ENCODE measurements at regions not wholly inside any gene's neighbourhood (a gene's known extent, or its start where the extent isn't known, plus 50 kb on each side); places are given as distances from the start of the nearest gene placed in this dataset.

- TF ChIP-seq CHD7 (IDR thresholded peaks at IDR 0.05; ENCODE audit: insufficient replicate concordance, low read length) (no peak), HDAC6 (IDR thresholded peaks at IDR 0.05; ENCODE audit: low read depth, low read length) (no peak), GTF2F1 (IDR thresholded peaks at IDR 0.05; ENCODE audit: borderline replicate concordance, low read depth, low read length) (no peak), KDM1A (IDR thresholded peaks at IDR 0.05; ENCODE audit: borderline replicate concordance, low read length) (no peak), CBX8 (IDR thresholded peaks at IDR 0.05; ENCODE audit: borderline replicate concordance, low read depth, low read length) (no peak), CEBPB (IDR thresholded peaks at IDR 0.05; ENCODE audit: low read depth, low read length) (no peak), BCL11A (IDR thresholded peaks at IDR 0.05; ENCODE audit: low read depth in 2 of 2, low read length in 2 of 2) (no peak), SP1 (IDR thresholded peaks at IDR 0.05; ENCODE audit: low read depth, low read length) (no peak), MAFK (IDR thresholded peaks at IDR 0.05; ENCODE audit: low read depth, low read length) (no peak), TEAD4 (IDR thresholded peaks at IDR 0.05; ENCODE audit: low read depth, low read length) (no peak), CBX5 (IDR thresholded peaks at IDR 0.05; ENCODE audit: low read depth, low read length) (no peak), FOSL1 (IDR thresholded peaks at IDR 0.05; ENCODE audit: insufficient read depth, low read depth, low read length) (no peak), SP4 (IDR thresholded peaks at IDR 0.05; ENCODE audit: low read length) (no peak), TBP (IDR thresholded peaks at IDR 0.05; ENCODE audit: low read depth, low read length) (no peak)
Measured at GRCh38 chr3:72473156-72473555, 375.1 kb downstream of the SHQ1 start (continued).

Measured in H1 (cell line).